ENCODE measurements at regions not wholly inside any gene's neighbourhood (a gene's known extent, or its start where the extent isn't known, plus 50 kb on each side); places are given as distances from the start of the nearest gene placed in this dataset.

GRCh38 chr2:167826906-167827305, 420.5 kb downstream of the STK39 start:
- Histone ChIP-seq H3K79me2 (ENCODE audit: control insufficient read depth, insufficient read depth, low read length) (no peaks in the 10 kb centered on the region), H3K9me3 (ENCODE audit: control extremely low read depth in 1 of 3, control insufficient read depth in 2 of 3, insufficient read depth in 1 of 3, low read length in 2 of 3) (peaks cover 0 to 3% (median 0%) of the 10 kb centered on the region in 3 donors), H3K27me3 (replicated peaks in 1 of 4; ENCODE audit: control extremely low read depth in 1 of 4, control insufficient read depth in 3 of 4, insufficient read depth in 4 of 4, low read length in 3 of 4) (no peaks in the 10 kb centered on the region), H4K20me1 (ENCODE audit: control insufficient read depth, insufficient read depth, low read length, poor library complexity, severe bottlenecking) (no peaks in the 10 kb centered on the region), H3K36me3 (replicated peaks in 1 of 2; ENCODE audit: control extremely low read depth in 1 of 2, control insufficient read depth in 1 of 2, extremely low read depth in 1 of 2, insufficient read depth in 2 of 2, low read length in 1 of 2) (no peaks in the 10 kb centered on the region), H3K4me3 (ENCODE audit: control extremely low read depth in 1 of 5, extremely low read depth in 1 of 5, insufficient read depth in 1 of 5, low read depth in 2 of 5, low read length in 4 of 5) (no peak overlapping the region), H3K4me2 (replicated peaks; ENCODE audit: low read depth, low read length, poor library complexity, severe bottlenecking) (no peak overlapping the region), H2AFZ (ENCODE audit: insufficient read depth, low read depth, low read length, poor library complexity, severe bottlenecking) (no peak overlapping the region), H3K9ac (ENCODE audit: low read length) (no peak overlapping the region), H3K27ac (ENCODE audit: low read length in 2 of 2) (no peak overlapping the region), H3K4me1 (ENCODE audit: control insufficient read depth in 2 of 2, insufficient read depth in 2 of 2, low read length in 2 of 2) (no peaks in the 10 kb centered on the region)
- no peak for TF ChIP-seq EZH2 (IDR thresholded peaks at IDR 0.05; ENCODE audit: borderline replicate concordance, insufficient read depth, low read depth, low read length, poor library complexity, severe bottlenecking)
- TF ChIP-seq CTCF (IDR thresholded peaks at IDR 0.05) = no peak
- no peak overlapping the region for H3K27ac Mint-ChIP-seq
- 97% methylated on average over 2 of the region's 3 CpGs for WGBS (ENCODE audit: insufficient coverage)
- CTCF ChIA-PET = no interaction called here
- H3K4me1 Mint-ChIP-seq = no peaks in the 10 kb centered on the region
- H3K27me3 Mint-ChIP-seq = peaks cover 25% of the 10 kb centered on the region
- POLR2A ChIA-PET = no interaction called here
- no peaks in the 10 kb centered on the region for H3K9me3 Mint-ChIP-seq (ENCODE audit: insufficient read depth)
- DNase-seq (no peak), ATAC-seq (ENCODE audit: low read depth) (no peak)
- no peak overlapping the region for H3K4me3 Mint-ChIP-seq
- intact Hi-C loops (cut with micrococcal nuclease) = no loop called here

- H3K4me2 ChIP-seq (replicated peaks; ENCODE audit: low read depth, low read length, poor library complexity, severe bottlenecking) = no peak overlapping the region
- H3K9ac ChIP-seq (ENCODE audit: low read length) = no peak overlapping the region
- no peak overlapping the region for H3K27ac ChIP-seq (ENCODE audit: low read length in 2 of 2)
- POLR2A ChIA-PET = no interaction called here
- no peak overlapping the region for H2AFZ ChIP-seq (ENCODE audit: insufficient read depth, low read depth, low read length, poor library complexity, severe bottlenecking)
- intact Hi-C loops (cut with micrococcal nuclease) = no loop called here
- DNase-seq (no peak), ATAC-seq (ENCODE audit: low read depth) (no peak)
- H3K9me3 ChIP-seq (ENCODE audit: control extremely low read depth in 1 of 3, control insufficient read depth in 2 of 3, insufficient read depth in 1 of 3, low read length in 2 of 3) = peaks cover 0 to 3% (median 0%) of the 10 kb centered on the region in 3 donors
- no peaks in the 10 kb centered on the region for H3K36me3 ChIP-seq (replicated peaks in 1 of 2; ENCODE audit: control extremely low read depth in 1 of 2, control insufficient read depth in 1 of 2, extremely low read depth in 1 of 2, insufficient read depth in 2 of 2, low read length in 1 of 2)
- no peaks in the 10 kb centered on the region for H3K79me2 ChIP-seq (ENCODE audit: control insufficient read depth, insufficient read depth, low read length)
- no CpG with 5 or more reads among the region's 1 CpG for WGBS (ENCODE audit: insufficient coverage)
- H3K27me3 Mint-ChIP-seq = peaks cover 27% of the 10 kb centered on the region
- H3K4me3 ChIP-seq (ENCODE audit: control extremely low read depth in 1 of 5, extremely low read depth in 1 of 5, insufficient read depth in 1 of 5, low read depth in 2 of 5, low read length in 4 of 5) = no peak overlapping the region
- H3K4me1 Mint-ChIP-seq = no peaks in the 10 kb centered on the region
- H3K4me1 ChIP-seq (ENCODE audit: control insufficient read depth in 2 of 2, insufficient read depth in 2 of 2, low read length in 2 of 2) = no peaks in the 10 kb centered on the region
- H4K20me1 ChIP-seq (ENCODE audit: control insufficient read depth, insufficient read depth, low read length, poor library complexity, severe bottlenecking) = no peaks in the 10 kb centered on the region
- H3K4me3 Mint-ChIP-seq = no peak overlapping the region
- no peak for TF ChIP-seq CTCF (IDR thresholded peaks at IDR 0.05)
- TF ChIP-seq EZH2 (IDR thresholded peaks at IDR 0.05; ENCODE audit: borderline replicate concordance, insufficient read depth, low read depth, low read length, poor library complexity, severe bottlenecking) = no peak
- no peak overlapping the region for H3K27ac Mint-ChIP-seq
- no peaks in the 10 kb centered on the region for H3K27me3 ChIP-seq (replicated peaks in 1 of 4; ENCODE audit: control extremely low read depth in 1 of 4, control insufficient read depth in 3 of 4, insufficient read depth in 4 of 4, low read length in 3 of 4)
- CTCF ChIA-PET = interaction anchor here (0.6 kb wide), 1 partner anchor 34 kb away, joined by 3 read pairs; no protein-coding TSS in a partner anchor
- no peaks in the 10 kb centered on the region for H3K9me3 Mint-ChIP-seq (ENCODE audit: insufficient read depth)
These were observed 421.7 kb downstream of the STK39 start for GRCh38 chr2:167825664-167826063.
